Heart left ventricle (tissue), 16 donors: ENCODE measurements at regions not wholly inside any gene's neighbourhood (a gene's known extent, or its start where the extent isn't known, plus 50 kb on each side); places are given as distances from the start of the nearest gene placed in this dataset.

ENCODE experiments used
- ATAC-seq, 4 donors: fragments of 200-7000 bp; cut with Tn5 transposase; one replicate each; pipeline ENCODE4 v1.9.1; 2020 to 2022; ENCODE audit warnings: moderate library complexity in 4 of 4, mild to moderate bottlenecking in 3 of 4, moderate number of reproducible peaks in 1 of 4
- DNase-seq, 5 donors: peaks; one replicate each; pipeline ENCODE4 v3.0.0-alpha.2; 2020
- H3K27ac ChIP-seq, 12 donors: fragments of 200-600 bp; sonication (generic) in 4 of 12; one replicate each; pipeline versions ENCODE4 v1.5.0 to v1.8.0; 2016 to 2022; ENCODE audit warnings: mild to moderate bottlenecking in 2 of 12
- H3K27me3 ChIP-seq, 9 donors: fragments of 200-600 bp; sonication (generic) in 2 of 9; one replicate each; pipeline versions ENCODE4 v1.5.1 to v1.8.0; 2016 to 2022; ENCODE audit warnings: mild to moderate bottlenecking in 3 of 9
- H3K36me3 ChIP-seq, 9 donors: fragments of 200-600 bp; sonication (generic) in 2 of 9; one replicate each; pipeline versions ENCODE4 v1.5.0 to v1.8.0; 2018 to 2022; ENCODE audit warnings: mild to moderate bottlenecking in 2 of 9
- H3K4me1 ChIP-seq, 12 donors: fragments of 200-600 bp; sonication (generic) in 4 of 12; one replicate each; pipeline versions ENCODE4 v1.5.0 to v1.8.0; 2016 to 2022; ENCODE audit warnings: mild to moderate bottlenecking in 3 of 12
- H3K4me3 ChIP-seq, 12 donors: fragments of 200-600 bp; sonication (generic) in 4 of 12; one replicate each; pipeline versions ENCODE4 v1.5.0 to v1.8.0; 2017 to 2022; ENCODE audit warnings: mild to moderate bottlenecking in 9 of 12, moderate library complexity in 4 of 12
- H3K9me3 ChIP-seq, 12 donors: fragments of 200-600 bp; sonication (generic) in 4 of 12; one replicate each; pipeline versions ENCODE4 v1.5.0 to v1.8.0; 2016 to 2022; ENCODE audit warnings: mild to moderate bottlenecking in 1 of 12
- POLR2A ChIP-seq, 2 donors: fragments of 450-650 bp; IDR thresholded peaks; one replicate each; pipeline ENCODE4 v1.6.1; 2017; ENCODE audit warnings: antibody characterized with exemption in 2 of 2, mild to moderate bottlenecking in 2 of 2, moderate library complexity in 2 of 2
- WGBS, 4 donors: extraction: QIAGEN DNeasy Blood & Tissue Kit in 2 of 4; methylation state at CpG; one replicate each; pipeline versions ENCODE4 v1.1.5 to v1.1.7; 2013 to 2018; 5-methylcytosine and 5-hydroxymethylcytosine counted together
- intact Hi-C, 10 donors: fragments of 100-400 bp; cut with DNase I; formaldehyde crosslinking; loops; one replicate each; pipeline versions ENCODE4 v1.11.1 to v1.14.2; 2022
- TF ChIP-seq, protein P1 (sequence below), 12 donors: fragments of 200-600 bp; sonication (generic) in 4 of 12; IDR thresholded peaks; one replicate each; pipeline versions ENCODE4 v1.5.0 to v1.8.0; 2018 to 2022; ENCODE audit warnings: antibody characterized with exemption in 12 of 12, mild to moderate bottlenecking in 5 of 12
- donor health status: ischemic (EF 13 %, LVEDD 7.1; RV severe dilation, severe dysfunction).
- donor health status: healthy with polysubstance abuse.
- donor health status: DM: no; HTN: yes; CAD: no.
- donor health status: DM: no; HTN: no; CAD: no.
- donor health status: ischemic (EF 25% LVEDD 6.9; RV normal size, moderate dysfunction).
- donor health status: ischemic (EF 25% LVEDD 5.7; RV mildly dilated, moderate dysfunction).
- donor health status: healthy.
- donor health status: DM: yes; HTN: yes; CAD: no.
- donor health status: ischemic (EF 35%, LVEDD 5.7; RV mildly dilated, moderate dysfunction).
- donor health status: nonischemic (EF 11% LVEDD 7.7; RV severe dilation, severe dysfunction).
- donor health status: DM: yes; HTN: yes; CAD: no.
- donor health status: PGD.
- donor health status: ischemic (EF 29% LVEDD 5.4; RV normal size, mild dysfunction).
- donor health status: nonischemic (EF 23%, LVEDD 6.1; RV moderate dilation, normal function).

DNA sequence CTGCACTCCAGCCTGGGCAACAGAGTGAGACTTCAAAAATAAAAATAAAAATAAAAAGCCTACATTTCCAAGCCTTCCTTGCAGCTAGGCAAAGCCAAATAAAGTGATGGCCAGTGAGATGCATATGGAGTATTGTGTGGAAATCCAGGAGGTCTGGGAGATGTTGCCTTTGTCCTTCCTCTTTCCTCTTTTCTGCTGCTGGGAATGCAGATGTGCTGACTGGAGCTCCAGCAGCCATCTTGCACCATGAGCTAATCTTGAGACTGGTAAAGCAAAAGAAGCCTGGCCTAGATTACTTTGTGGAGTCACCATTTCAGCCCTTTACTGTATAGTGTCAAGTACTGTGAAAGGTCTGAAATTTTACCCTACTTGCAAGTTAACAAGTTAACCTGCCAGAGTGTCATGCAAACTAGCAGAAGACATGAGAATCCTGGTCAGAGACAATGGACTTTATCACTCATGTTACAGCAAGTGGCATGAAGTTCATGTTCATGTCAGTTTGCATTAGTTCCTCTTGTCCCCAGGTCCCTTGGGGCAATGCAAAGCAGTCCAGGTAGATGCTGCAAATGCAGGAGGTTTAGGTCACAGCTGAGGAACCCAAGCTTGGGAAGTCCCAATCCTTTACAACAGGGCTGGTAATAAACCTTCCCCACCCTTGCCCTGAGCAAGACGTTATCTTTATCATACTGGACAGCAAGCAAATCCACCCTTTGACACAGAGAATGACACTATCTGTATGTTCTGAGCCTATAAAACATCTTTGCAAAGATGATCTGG, 103.1 kb downstream of the TLE3 start:
- Histone ChIP-seq H3K36me3 (no peaks in the 10 kb centered on the region), H3K4me1 (no peaks in the 10 kb centered on the region), H3K27ac (no peak overlapping the region), H3K9me3 (no peaks in the 10 kb centered on the region), H3K4me3 (no peak overlapping the region), H3K27me3 (peaks cover 0 to 35% (median 10%) of the 10 kb centered on the region in 9 donors)
- TF ChIP-seq POLR2A (IDR thresholded peaks at IDR 0.05), result no peak
- TF ChIP-seq, protein P1, sequence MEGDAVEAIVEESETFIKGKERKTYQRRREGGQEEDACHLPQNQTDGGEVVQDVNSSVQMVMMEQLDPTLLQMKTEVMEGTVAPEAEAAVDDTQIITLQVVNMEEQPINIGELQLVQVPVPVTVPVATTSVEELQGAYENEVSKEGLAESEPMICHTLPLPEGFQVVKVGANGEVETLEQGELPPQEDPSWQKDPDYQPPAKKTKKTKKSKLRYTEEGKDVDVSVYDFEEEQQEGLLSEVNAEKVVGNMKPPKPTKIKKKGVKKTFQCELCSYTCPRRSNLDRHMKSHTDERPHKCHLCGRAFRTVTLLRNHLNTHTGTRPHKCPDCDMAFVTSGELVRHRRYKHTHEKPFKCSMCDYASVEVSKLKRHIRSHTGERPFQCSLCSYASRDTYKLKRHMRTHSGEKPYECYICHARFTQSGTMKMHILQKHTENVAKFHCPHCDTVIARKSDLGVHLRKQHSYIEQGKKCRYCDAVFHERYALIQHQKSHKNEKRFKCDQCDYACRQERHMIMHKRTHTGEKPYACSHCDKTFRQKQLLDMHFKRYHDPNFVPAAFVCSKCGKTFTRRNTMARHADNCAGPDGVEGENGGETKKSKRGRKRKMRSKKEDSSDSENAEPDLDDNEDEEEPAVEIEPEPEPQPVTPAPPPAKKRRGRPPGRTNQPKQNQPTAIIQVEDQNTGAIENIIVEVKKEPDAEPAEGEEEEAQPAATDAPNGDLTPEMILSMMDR (IDR thresholded peaks at IDR 0.05), result no peak
- 45 to 60% (median 54%) methylated on average over 1 of the region's 1 CpG for WGBS, 4 donors
- intact Hi-C loops, result no loop called here
- ATAC-seq (no peak), DNase-seq (no peak)

DNA sequence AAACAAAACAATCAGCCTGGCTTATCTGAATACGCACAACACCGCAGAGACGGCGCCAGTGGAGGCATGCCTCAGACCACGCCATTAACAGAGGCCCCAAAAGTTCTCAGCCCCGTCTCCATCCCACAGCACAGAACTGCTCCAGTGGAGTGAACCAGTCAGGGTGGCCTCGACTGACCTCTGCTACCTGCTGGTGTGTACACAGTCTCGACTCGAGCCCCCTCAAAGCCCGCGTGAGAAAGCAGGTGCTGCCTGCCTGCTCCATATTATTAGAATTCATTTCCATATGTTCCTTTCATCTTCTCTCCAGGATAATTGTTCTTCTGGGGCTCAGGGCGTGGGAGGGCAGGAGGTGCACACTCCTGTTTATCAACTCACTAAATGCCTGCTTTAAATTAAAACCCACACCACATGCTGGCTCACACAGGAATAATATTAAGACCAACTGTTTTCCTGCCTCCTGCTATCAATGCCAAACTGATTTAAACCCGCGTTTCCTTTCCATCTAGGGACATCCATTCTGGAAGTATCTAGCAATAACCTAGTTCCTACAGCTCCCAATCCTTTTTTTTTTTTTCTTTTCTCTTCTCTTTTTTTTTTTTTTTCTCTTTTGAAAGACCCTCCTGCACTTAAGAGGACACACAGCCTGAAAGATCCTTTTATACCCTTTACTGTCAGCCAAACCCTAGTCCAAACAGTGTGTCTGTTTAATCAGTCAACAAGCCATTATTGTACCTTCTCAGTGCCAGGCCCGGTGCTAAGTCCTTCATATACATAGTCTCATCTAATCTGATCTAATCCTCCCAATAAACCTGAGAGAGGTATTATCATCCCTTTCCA, 101.2 kb downstream of the TLE3 start:
- no peak overlapping the region for H3K27ac ChIP-seq
- WGBS, 4 donors, result 62 to 74% (median 67%) methylated on average over 15 of the region's 15 CpGs
- no peak overlapping the region for H3K4me3 ChIP-seq
- ATAC-seq (no peak), DNase-seq (no peak)
- H3K27me3 ChIP-seq, result peaks cover 0 to 16% (median under 1%) of the 10 kb centered on the region in 9 donors
- H3K4me1 ChIP-seq, result no peaks in the 10 kb centered on the region
- intact Hi-C loops, result no loop called here
- TF ChIP-seq, protein P1 (IDR thresholded peaks at IDR 0.05), result no peak
- TF ChIP-seq POLR2A (IDR thresholded peaks at IDR 0.05), result no peak
- H3K9me3 ChIP-seq, result no peaks in the 10 kb centered on the region
- no peaks in the 10 kb centered on the region for H3K36me3 ChIP-seq

DNA sequence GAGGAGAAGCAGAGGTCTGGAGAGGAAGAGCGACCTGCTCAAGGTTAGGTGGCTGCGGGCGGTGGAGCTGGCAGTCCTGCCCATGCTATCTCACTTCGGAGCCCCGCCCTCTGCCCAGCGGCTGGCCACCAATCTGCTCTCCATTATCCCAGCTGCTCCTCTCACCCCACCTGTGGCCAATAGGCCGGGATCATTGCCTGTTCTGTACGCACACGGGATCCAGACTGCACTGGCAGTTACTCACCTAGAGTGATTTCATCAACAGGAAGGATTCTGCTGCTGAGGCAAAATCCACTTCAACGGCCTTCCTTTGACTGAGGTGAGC, 100.6 kb downstream of the TLE3 start:
- intact Hi-C loops, result no loop called here

More for the DNA sequence above, 100.6 kb downstream of the TLE3 start:
- H3K27me3 ChIP-seq, result peaks cover 0 to 10% (median 0%) of the 10 kb centered on the region in 9 donors
- no peak overlapping the region for H3K27ac ChIP-seq
- no peak overlapping the region for H3K4me3 ChIP-seq
- 86 to 89% (median 88%) methylated on average over 7 to 10 of the region's 10 CpGs for WGBS, 4 donors
- H3K9me3 ChIP-seq, result peaks cover 0 to 1% (median 0%) of the 10 kb centered on the region in 12 donors
- ATAC-seq, result no peak
- TF ChIP-seq, protein P1 (IDR thresholded peaks at IDR 0.05), result no peak
- TF ChIP-seq POLR2A (IDR thresholded peaks at IDR 0.05), result no peak
- no peaks in the 10 kb centered on the region for H3K4me1 ChIP-seq
- DNase-seq, result no peak
- H3K36me3 ChIP-seq, result no peaks in the 10 kb centered on the region
